OCI-LY1 (cell line): ENCODE measurements at regions not wholly inside any gene's neighbourhood (a gene's known extent, or its start where the extent isn't known, plus 50 kb on each side); places are given as distances from the start of the nearest gene placed in this dataset.

Source experiments
- H2AFZ ChIP-seq: fragments of 200-600 bp; sonication (generic), shearing (Covaris generic); 2 replicates; pipeline ENCODE4 v1.6.0; 2014; ENCODE audit warnings: antibody characterized with exemption, mild to moderate bottlenecking, low read length
- H3F3A ChIP-seq: fragments of 200-600 bp; sonication (generic), shearing (Covaris generic); 2 replicates; pipeline ENCODE4 v1.6.0; 2014; ENCODE audit warnings: mild to moderate bottlenecking, antibody characterized with exemption, low read length, moderate library complexity; ENCODE audit not compliant: insufficient read depth
- H3K27ac ChIP-seq: fragments of 200-600 bp; sonication (generic); 2 replicates; pipeline ENCODE4 v1.5.1; 2014; ENCODE audit warnings: low read length, mixed run types, mild to moderate bottlenecking, low read depth; ENCODE audit not compliant: poor library complexity, severe bottlenecking
- H3K27me3 ChIP-seq: fragments of 200-600 bp; sonication (generic); 2 replicates; pipeline ENCODE4 v1.6.0; 2014; ENCODE audit warnings: antibody characterized with exemption, mild to moderate bottlenecking, low read length, moderate library complexity; ENCODE audit not compliant: insufficient read depth
- H3K36me3 ChIP-seq: fragments of 200-600 bp; sonication (generic); 2 replicates; pipeline ENCODE4 v1.6.1; 2014; ENCODE audit warnings: mild to moderate bottlenecking, antibody characterized with exemption, low read length, moderate library complexity, mixed read lengths; ENCODE audit not compliant: insufficient read depth
- H3K4me1 ChIP-seq: fragments of 200-600 bp; sonication (generic); 2 replicates; pipeline ENCODE4 v1.5.1; 2014; ENCODE audit warnings: mild to moderate bottlenecking, low read length, moderate library complexity; ENCODE audit not compliant: insufficient read depth, severe bottlenecking
- H3K4me2 ChIP-seq: fragments of 200-600 bp; sonication (generic), shearing (Covaris generic); 2 replicates; pipeline ENCODE4 v1.6.1; 2014; ENCODE audit warnings: low read length
- H3K4me3 ChIP-seq: fragments of 200-600 bp; sonication (generic); 2 replicates; pipeline ENCODE4 v1.5.1; 2014; ENCODE audit warnings: low read length, low read depth, mild to moderate bottlenecking, mixed read lengths; ENCODE audit not compliant: poor library complexity, severe bottlenecking
- H3K79me2 ChIP-seq: fragments of 200-600 bp; shearing (Covaris generic); 2 replicates; pipeline ENCODE4 v1.6.1; 2016; ENCODE audit warnings: mixed run types, low read length, mixed read lengths; ENCODE audit not compliant: insufficient read depth
- H3K9ac ChIP-seq: fragments of 200-600 bp; sonication (generic), shearing (Covaris generic); 2 replicates; pipeline ENCODE4 v1.6.1; 2014; ENCODE audit warnings: mild to moderate bottlenecking, low read length, mixed read lengths
- H3K9me2 ChIP-seq: fragments of 200-600 bp; sonication (generic), shearing (Covaris generic); 2 replicates; pipeline ENCODE4 v1.6.1; 2014; ENCODE audit warnings: low read depth, mild to moderate bottlenecking, low read length, mixed read lengths
- H3K9me3 ChIP-seq: fragments of 200-600 bp; shearing (Covaris generic); 2 replicates; pipeline ENCODE4 v1.6.1; 2014; ENCODE audit warnings: low read length, mixed read lengths
- H4K20me1 ChIP-seq: fragments of 200-600 bp; sonication (generic), shearing (Covaris generic); 2 replicates; pipeline ENCODE4 v1.6.0; 2016; ENCODE audit warnings: mild to moderate bottlenecking, low read length; ENCODE audit not compliant: insufficient read depth
- EZH2 ChIP-seq: fragments of 200-600 bp; sonication (generic), shearing (Covaris generic); IDR thresholded peaks from 2 replicates; pipeline ENCODE4 v1.8.0; 2017; ENCODE audit warnings: borderline replicate concordance, mixed run types, mild to moderate bottlenecking, antibody characterized with exemption, low read length, moderate library complexity, mixed read lengths
- TF ChIP-seq, protein P1 (sequence below): fragments of 200-600 bp; sonication (generic), shearing (Covaris generic); IDR thresholded peaks from 2 replicates; pipeline ENCODE4 v1.5.1; 2017; ENCODE audit warnings: mild to moderate bottlenecking, antibody characterized with exemption, low read length, moderate library complexity, mixed read lengths

DNA sequence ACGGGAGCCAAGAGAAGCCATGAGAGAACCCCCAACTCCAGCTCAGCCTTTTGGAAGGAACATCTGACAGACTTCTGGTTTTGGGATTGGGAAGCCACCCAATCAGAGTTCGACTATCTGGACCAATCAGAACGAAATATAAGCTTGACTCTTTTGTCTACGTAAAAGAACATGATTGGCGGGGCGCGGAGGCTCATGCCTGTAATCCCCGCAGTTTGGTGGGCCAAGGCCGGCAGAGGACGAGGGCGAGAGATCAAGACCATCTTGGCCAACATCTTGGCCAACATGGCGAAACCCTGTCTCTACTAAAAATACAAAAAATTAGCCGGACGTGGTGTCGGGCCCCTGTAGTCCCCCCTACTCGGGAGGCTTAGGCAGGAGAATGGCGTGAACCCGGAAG, 380.3 kb downstream of the TBL1XR1 start:
- Histone ChIP-seq H3K9me2 (no peaks in the 10 kb centered on the region), H3K36me3 (no peaks in the 10 kb centered on the region), H2AFZ (no peak overlapping the region), H3K9me3 (0 out of 2 replicates have a peak, but pooled peaks cover 3% of the 10 kb centered on the region), H3K4me2 (no peak overlapping the region), H3K4me1 (no peaks in the 10 kb centered on the region), H3K27ac (no peak overlapping the region), H3F3A (no peaks in the 10 kb centered on the region), H3K4me3 (no peak overlapping the region), H4K20me1 (no peaks in the 10 kb centered on the region), H3K79me2 (no peaks in the 10 kb centered on the region), H3K27me3 (no peaks in the 10 kb centered on the region), H3K9ac (no peak overlapping the region)
- TF ChIP-seq EZH2: no peak
- TF ChIP-seq, protein P1, sequence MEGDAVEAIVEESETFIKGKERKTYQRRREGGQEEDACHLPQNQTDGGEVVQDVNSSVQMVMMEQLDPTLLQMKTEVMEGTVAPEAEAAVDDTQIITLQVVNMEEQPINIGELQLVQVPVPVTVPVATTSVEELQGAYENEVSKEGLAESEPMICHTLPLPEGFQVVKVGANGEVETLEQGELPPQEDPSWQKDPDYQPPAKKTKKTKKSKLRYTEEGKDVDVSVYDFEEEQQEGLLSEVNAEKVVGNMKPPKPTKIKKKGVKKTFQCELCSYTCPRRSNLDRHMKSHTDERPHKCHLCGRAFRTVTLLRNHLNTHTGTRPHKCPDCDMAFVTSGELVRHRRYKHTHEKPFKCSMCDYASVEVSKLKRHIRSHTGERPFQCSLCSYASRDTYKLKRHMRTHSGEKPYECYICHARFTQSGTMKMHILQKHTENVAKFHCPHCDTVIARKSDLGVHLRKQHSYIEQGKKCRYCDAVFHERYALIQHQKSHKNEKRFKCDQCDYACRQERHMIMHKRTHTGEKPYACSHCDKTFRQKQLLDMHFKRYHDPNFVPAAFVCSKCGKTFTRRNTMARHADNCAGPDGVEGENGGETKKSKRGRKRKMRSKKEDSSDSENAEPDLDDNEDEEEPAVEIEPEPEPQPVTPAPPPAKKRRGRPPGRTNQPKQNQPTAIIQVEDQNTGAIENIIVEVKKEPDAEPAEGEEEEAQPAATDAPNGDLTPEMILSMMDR: no peak

- no peaks in the 10 kb centered on the region for H3K79me2 ChIP-seq
- H3K4me2 ChIP-seq: no peak overlapping the region
- no peaks in the 10 kb centered on the region for H3K4me1 ChIP-seq
- H3K36me3 ChIP-seq: no peaks in the 10 kb centered on the region
- H3K9me2 ChIP-seq: no peaks in the 10 kb centered on the region
- no peaks in the 10 kb centered on the region for H3K9me3 ChIP-seq
- no peaks in the 10 kb centered on the region for H3F3A ChIP-seq
- H4K20me1 ChIP-seq: no peaks in the 10 kb centered on the region
- no peak overlapping the region for H2AFZ ChIP-seq
- no peak overlapping the region for H3K27ac ChIP-seq
- no peaks in the 10 kb centered on the region for H3K27me3 ChIP-seq
- H3K9ac ChIP-seq: no peak overlapping the region
- TF ChIP-seq EZH2: no peak
- TF ChIP-seq, protein P1: peak; percentile 88
- no peak overlapping the region for H3K4me3 ChIP-seq
Observed at GRCh38 chr3:176814285-176814684, 383.0 kb downstream of the TBL1XR1 start.

GRCh38 chr3:176807938-176808337, 389.3 kb downstream of the TBL1XR1 start:
- no peaks in the 10 kb centered on the region for H3K36me3 ChIP-seq
- no peak overlapping the region for H3K9ac ChIP-seq
- no peak overlapping the region for H3K4me2 ChIP-seq
- TF ChIP-seq, protein P1: no peak
- TF ChIP-seq EZH2: no peak
- H3K27ac ChIP-seq: no peak overlapping the region
- H4K20me1 ChIP-seq: no peaks in the 10 kb centered on the region
- H3K27me3 ChIP-seq: no peaks in the 10 kb centered on the region
- H3F3A ChIP-seq: no peaks in the 10 kb centered on the region
- H2AFZ ChIP-seq: no peak overlapping the region
- no peaks in the 10 kb centered on the region for H3K9me3 ChIP-seq
- H3K4me3 ChIP-seq: no peak overlapping the region
- no peaks in the 10 kb centered on the region for H3K9me2 ChIP-seq
- H3K4me1 ChIP-seq: no peaks in the 10 kb centered on the region
- no peaks in the 10 kb centered on the region for H3K79me2 ChIP-seq
